PC-9 (cell line): ENCODE measurements at regions not wholly inside any gene's neighbourhood (a gene's known extent, or its start where the extent isn't known, plus 50 kb on each side); places are given as distances from the start of the nearest gene placed in this dataset.

ENCODE experiments used
- EZH2 ChIP-seq: fragments of 200-600 bp; sonication (generic); IDR thresholded peaks from 2 replicates; pipeline ENCODE4 v1.8.0; 2017; ENCODE audit warnings: antibody characterized with exemption, low read depth
- TF ChIP-seq, protein P1 (sequence below): fragments of 200-600 bp; sonication (generic); conservative IDR thresholded peaks from 2 replicates; pipeline ENCODE4 v1.6.1; 2017; ENCODE audit warnings: mixed run types, antibody characterized with exemption, mild to moderate bottlenecking, moderate library complexity

DNA sequence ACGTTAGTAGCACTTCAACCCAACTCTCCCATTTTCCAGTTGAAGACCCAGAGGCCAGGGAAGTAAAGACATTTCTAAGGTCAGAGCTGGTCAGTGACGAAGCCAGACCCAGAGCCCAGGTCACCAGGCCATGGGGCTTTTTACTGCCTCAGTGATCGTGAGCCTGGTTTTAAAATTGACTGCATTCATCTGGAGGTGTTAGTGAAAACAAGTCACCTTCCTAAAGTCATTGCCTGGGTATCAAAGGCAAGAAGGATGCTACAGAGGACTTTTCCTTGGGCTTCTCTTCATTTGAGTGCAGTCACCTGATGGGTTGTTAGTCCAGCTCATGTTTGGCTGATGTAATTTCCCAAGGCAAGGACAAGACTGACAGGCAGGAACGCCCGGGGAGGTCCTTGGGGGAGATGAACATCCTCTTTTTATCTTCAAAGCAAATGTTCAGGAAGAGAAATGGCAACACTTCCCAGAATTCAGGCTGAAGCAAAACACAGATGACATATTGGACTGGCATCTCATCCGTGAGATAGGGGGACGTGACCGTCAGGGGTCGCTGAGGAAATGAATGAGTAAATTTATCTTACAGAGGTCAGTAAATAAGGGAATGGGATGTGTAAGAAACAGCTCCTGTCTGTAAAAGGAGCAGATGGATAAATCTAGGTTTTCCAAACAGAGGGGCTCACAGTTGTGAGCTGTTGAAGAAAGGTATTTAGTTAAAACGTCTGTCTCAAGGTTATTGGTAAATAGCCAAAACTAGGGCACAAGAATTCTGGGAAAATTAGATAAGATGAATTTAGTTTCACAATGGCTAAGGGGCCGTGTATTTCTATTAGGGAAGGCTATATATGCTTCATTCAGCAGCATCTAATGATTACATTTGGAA is 201.2 kb downstream of the OPA1 start:
- TF ChIP-seq, protein P1, sequence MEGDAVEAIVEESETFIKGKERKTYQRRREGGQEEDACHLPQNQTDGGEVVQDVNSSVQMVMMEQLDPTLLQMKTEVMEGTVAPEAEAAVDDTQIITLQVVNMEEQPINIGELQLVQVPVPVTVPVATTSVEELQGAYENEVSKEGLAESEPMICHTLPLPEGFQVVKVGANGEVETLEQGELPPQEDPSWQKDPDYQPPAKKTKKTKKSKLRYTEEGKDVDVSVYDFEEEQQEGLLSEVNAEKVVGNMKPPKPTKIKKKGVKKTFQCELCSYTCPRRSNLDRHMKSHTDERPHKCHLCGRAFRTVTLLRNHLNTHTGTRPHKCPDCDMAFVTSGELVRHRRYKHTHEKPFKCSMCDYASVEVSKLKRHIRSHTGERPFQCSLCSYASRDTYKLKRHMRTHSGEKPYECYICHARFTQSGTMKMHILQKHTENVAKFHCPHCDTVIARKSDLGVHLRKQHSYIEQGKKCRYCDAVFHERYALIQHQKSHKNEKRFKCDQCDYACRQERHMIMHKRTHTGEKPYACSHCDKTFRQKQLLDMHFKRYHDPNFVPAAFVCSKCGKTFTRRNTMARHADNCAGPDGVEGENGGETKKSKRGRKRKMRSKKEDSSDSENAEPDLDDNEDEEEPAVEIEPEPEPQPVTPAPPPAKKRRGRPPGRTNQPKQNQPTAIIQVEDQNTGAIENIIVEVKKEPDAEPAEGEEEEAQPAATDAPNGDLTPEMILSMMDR = no peak
- no peak for TF ChIP-seq EZH2
